ENCODE measurements at regions not wholly inside any gene's neighbourhood (a gene's known extent, or its start where the extent isn't known, plus 50 kb on each side); places are given as distances from the start of the nearest gene placed in this dataset.

- DNase-seq (ENCODE audit: low read depth in 2 of 2): no peak
Observed at GRCh38 chr9:108003526-108003925, 514.0 kb upstream of the KLF4 start.

GRCh38 chr9:108002371-108002956 lies 512.9 kb upstream of the KLF4 start:
- no peak for DNase-seq (ENCODE audit: low read depth in 2 of 2)

GRCh38 chr9:108001237-108001636 lies 511.7 kb upstream of the KLF4 start:
- DNase-seq (ENCODE audit: low read depth in 2 of 2): peak in 1 of 2 donors; percentile 35

GRCh38 chr9:107999890-108000289 lies 510.3 kb upstream of the KLF4 start:
- no peak for DNase-seq (ENCODE audit: low read depth in 2 of 2)

GRCh38 chr9:107999011-107999410 lies 509.4 kb upstream of the KLF4 start:
- no peak for DNase-seq (ENCODE audit: low read depth in 2 of 2)

GRCh38 chr9:107994648-107995047 lies 505.1 kb upstream of the KLF4 start:
- DNase-seq (ENCODE audit: low read depth in 2 of 2): no peak

GRCh38 chr9:107992271-107992670 lies 502.7 kb upstream of the KLF4 start:
- no peak for DNase-seq (ENCODE audit: low read depth in 2 of 2)

- no peak for DNase-seq (ENCODE audit: low read depth in 2 of 2)
Observed at GRCh38 chr9:107991581-107991980, 502.0 kb upstream of the KLF4 start.

- DNase-seq (ENCODE audit: low read depth in 2 of 2): no peak
Observed at GRCh38 chr9:107989544-107989943, 500.0 kb upstream of the KLF4 start.

- DNase-seq (ENCODE audit: low read depth in 2 of 2): no peak
Observed at GRCh38 chr9:107989099-107989498, 499.5 kb upstream of the KLF4 start.

GRCh38 chr9:107984956-107985355 lies 495.4 kb upstream of the KLF4 start:
- no peak for DNase-seq (ENCODE audit: low read depth in 2 of 2)

- DNase-seq (ENCODE audit: low read depth in 2 of 2): no peak
Observed at GRCh38 chr9:107983762-107984161, 494.2 kb upstream of the KLF4 start.

GRCh38 chr9:107983181-107983603 lies 493.6 kb upstream of the KLF4 start:
- no peak for DNase-seq (ENCODE audit: low read depth in 2 of 2)

GRCh38 chr9:107982745-107983144 lies 493.2 kb upstream of the KLF4 start:
- no peak for DNase-seq (ENCODE audit: low read depth in 2 of 2)

- no peak for DNase-seq (ENCODE audit: low read depth in 2 of 2)
Observed at GRCh38 chr9:107982001-107982400, 492.4 kb upstream of the KLF4 start.

GRCh38 chr9:107980984-107981383 lies 491.4 kb upstream of the KLF4 start:
- no peak for DNase-seq (ENCODE audit: low read depth in 2 of 2)

- no peak for DNase-seq (ENCODE audit: low read depth in 2 of 2)
Observed at GRCh38 chr9:107976767-107977166, 487.2 kb upstream of the KLF4 start.

- no peak for DNase-seq (ENCODE audit: low read depth in 2 of 2)
Observed at GRCh38 chr9:107975426-107976010, 485.9 kb upstream of the KLF4 start.

- DNase-seq (ENCODE audit: low read depth in 2 of 2): no peak
Observed at GRCh38 chr9:107973451-107973850, 483.9 kb upstream of the KLF4 start.

- no peak for DNase-seq (ENCODE audit: low read depth in 2 of 2)
Observed at GRCh38 chr9:107972346-107972745, 482.8 kb upstream of the KLF4 start.

- DNase-seq (ENCODE audit: low read depth in 2 of 2): no peak
Observed at GRCh38 chr9:107971241-107971640, 481.7 kb upstream of the KLF4 start.

GRCh38 chr9:107970726-107971125 lies 481.2 kb upstream of the KLF4 start:
- no peak for DNase-seq (ENCODE audit: low read depth in 2 of 2)

GRCh38 chr9:107969727-107970126 lies 480.2 kb upstream of the KLF4 start:
- DNase-seq (ENCODE audit: low read depth in 2 of 2): no peak

GRCh38 chr9:107969141-107969540 lies 479.6 kb upstream of the KLF4 start:
- no peak for DNase-seq (ENCODE audit: low read depth in 2 of 2)

Measured in dermis microvascular lymphatic vessel endothelial cell (primary cell).